ENCODE measurements at regions not wholly inside any gene's neighbourhood (a gene's known extent, or its start where the extent isn't known, plus 50 kb on each side); places are given as distances from the start of the nearest gene placed in this dataset.

DNA sequence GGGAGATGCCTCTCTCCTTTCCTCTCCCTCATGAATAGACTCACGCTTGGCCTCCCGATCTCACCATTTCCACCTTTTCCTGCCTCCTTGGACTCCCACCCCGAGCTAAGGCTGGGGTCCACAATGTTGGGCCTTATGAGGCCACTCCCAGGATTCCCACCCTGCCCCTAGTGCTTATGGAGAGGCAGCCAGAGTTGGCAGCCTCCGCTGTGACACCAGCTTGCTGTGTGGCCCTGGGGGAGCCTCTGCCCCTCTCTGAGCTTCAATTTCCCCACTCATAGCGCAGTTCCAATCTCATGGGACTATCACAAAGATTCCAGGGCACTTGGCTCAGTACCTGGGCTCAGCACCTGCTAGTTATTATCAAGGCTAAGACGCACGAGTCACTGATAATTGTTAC lies 118.7 kb upstream of the WNT4 start:
- TF ChIP-seq, protein P1, sequence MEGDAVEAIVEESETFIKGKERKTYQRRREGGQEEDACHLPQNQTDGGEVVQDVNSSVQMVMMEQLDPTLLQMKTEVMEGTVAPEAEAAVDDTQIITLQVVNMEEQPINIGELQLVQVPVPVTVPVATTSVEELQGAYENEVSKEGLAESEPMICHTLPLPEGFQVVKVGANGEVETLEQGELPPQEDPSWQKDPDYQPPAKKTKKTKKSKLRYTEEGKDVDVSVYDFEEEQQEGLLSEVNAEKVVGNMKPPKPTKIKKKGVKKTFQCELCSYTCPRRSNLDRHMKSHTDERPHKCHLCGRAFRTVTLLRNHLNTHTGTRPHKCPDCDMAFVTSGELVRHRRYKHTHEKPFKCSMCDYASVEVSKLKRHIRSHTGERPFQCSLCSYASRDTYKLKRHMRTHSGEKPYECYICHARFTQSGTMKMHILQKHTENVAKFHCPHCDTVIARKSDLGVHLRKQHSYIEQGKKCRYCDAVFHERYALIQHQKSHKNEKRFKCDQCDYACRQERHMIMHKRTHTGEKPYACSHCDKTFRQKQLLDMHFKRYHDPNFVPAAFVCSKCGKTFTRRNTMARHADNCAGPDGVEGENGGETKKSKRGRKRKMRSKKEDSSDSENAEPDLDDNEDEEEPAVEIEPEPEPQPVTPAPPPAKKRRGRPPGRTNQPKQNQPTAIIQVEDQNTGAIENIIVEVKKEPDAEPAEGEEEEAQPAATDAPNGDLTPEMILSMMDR (IDR thresholded peaks at IDR 0.05; ENCODE audit: control extremely low read depth in 1 of 3, insufficient read depth in 1 of 3, low read depth in 1 of 3, low read length in 3 of 3) = no peak
- TF ChIP-seq SIRT6 (IDR thresholded peaks at IDR 0.05; ENCODE audit: low read length) (no peak), JUN (IDR thresholded peaks at IDR 0.05; ENCODE audit: low read depth, low read length) (no peak), RAD21 (IDR thresholded peaks at IDR 0.05 in 1 of 2, conservative IDR thresholded peaks at IDR 0.05 in 1 of 2; ENCODE audit: low read depth in 2 of 2, low read length in 2 of 2) (no peak), YY1 (IDR thresholded peaks at IDR 0.05; ENCODE audit: low read depth, low read length) (no peak), POLR2A (IDR thresholded peaks at IDR 0.05; ENCODE audit: control extremely low read depth in 1 of 2, low read depth in 2 of 2, low read length in 2 of 2) (no peak), KDM5A (IDR thresholded peaks at IDR 0.05; ENCODE audit: low read length) (no peak)
- TF ChIP-seq, protein P2, sequence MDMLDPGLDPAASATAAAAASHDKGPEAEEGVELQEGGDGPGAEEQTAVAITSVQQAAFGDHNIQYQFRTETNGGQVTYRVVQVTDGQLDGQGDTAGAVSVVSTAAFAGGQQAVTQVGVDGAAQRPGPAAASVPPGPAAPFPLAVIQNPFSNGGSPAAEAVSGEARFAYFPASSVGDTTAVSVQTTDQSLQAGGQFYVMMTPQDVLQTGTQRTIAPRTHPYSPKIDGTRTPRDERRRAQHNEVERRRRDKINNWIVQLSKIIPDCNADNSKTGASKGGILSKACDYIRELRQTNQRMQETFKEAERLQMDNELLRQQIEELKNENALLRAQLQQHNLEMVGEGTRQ (IDR thresholded peaks at IDR 0.05; ENCODE audit: low read length) = no peak

Measured in H1 (cell line).